ENCODE measurements at regions not wholly inside any gene's neighbourhood (a gene's known extent, or its start where the extent isn't known, plus 50 kb on each side); places are given as distances from the start of the nearest gene placed in this dataset.

GRCh38 chr15:81780966-81781365 is 264.9 kb downstream of the MEX3B start:
- TF ChIP-seq CTCF (IDR thresholded peaks at IDR 0.05; ENCODE audit: low read depth, low read length) = no peak
- TF ChIP-seq MAX (IDR thresholded peaks at IDR 0.05; ENCODE audit: low read depth, low read length) = no peak

All from NB4 (cell line).